SK-N-SH (cell line): ENCODE measurements at regions not wholly inside any gene's neighbourhood (a gene's known extent, or its start where the extent isn't known, plus 50 kb on each side); places are given as distances from the start of the nearest gene placed in this dataset.

ENCODE experiments used
- CTCF ChIA-PET: fragments of 300-600, 350-600 bp; formaldehyde crosslinking; extraction: SDS; loops from one replicate; lab custom pipeline; 2021; lab: Yijun Ruan, JAX
- POLR2A ChIA-PET: fragments of 350-600 bp; sonication (Branson Sonifier 250); formaldehyde crosslinking; extraction: SDS; loops from one replicate; lab custom pipeline; 2020; ENCODE audit warnings: antibody characterized with exemption, inconsistent platforms; lab: Yijun Ruan, JAX
- DNase-seq: peaks from one replicate; pipeline ENCODE4 v3.0.0; 2012
- H2AFZ ChIP-seq: fragments of 200-600 bp; sonication (generic); 2 replicates; pipeline ENCODE4 v1.8.1; 2016; ENCODE audit warnings: antibody characterized with exemption, mild to moderate bottlenecking, low read depth
- H3F3A ChIP-seq: fragments of 200-600 bp; sonication (generic); replicated peaks from 2 replicates; pipeline ENCODE3; 2016; ENCODE audit warnings: antibody characterized with exemption, mild to moderate bottlenecking; ENCODE audit not compliant: insufficient read depth
- H3K27ac ChIP-seq, 2 experiments: fragments of 200-500 bp in 1 of 2; fragments of 200-600 bp in 1 of 2; sonication (Bioruptor generic) in 1 of 2; sonication (generic), shearing (Covaris generic) in 1 of 2; 2 replicates each; pipeline versions ENCODE4 v1.5.1 to v1.6.1; 2014 to 2016; ENCODE audit warnings: low read depth in 2 of 2, inconsistent platforms in 1 of 2, low read length in 1 of 2, mild to moderate bottlenecking in 1 of 2, mixed read lengths in 1 of 2
- H3K27me3 ChIP-seq: fragments of 200-600 bp; sonication (generic), shearing (Covaris generic); 2 replicates; pipeline ENCODE4 v1.6.1; 2016; ENCODE audit warnings: mixed run types; ENCODE audit not compliant: insufficient read depth
- H3K36me3 ChIP-seq, 2 experiments: fragments of 200-500 bp in 1 of 2; fragments of 200-600 bp in 1 of 2; sonication (Bioruptor generic) in 1 of 2; sonication (generic) in 1 of 2; replicated peaks in 1 of 2; 2 replicates each; pipeline versions ENCODE3 to v1.5.1; 2014 to 2016; ENCODE audit warnings: low read length in 1 of 2, mild to moderate bottlenecking in 1 of 2; ENCODE audit not compliant: insufficient read depth in 2 of 2, control insufficient read depth in 1 of 2
- H3K4me1 ChIP-seq, 2 experiments: fragments of 200-500 bp in 1 of 2; fragments of 200-600 bp in 1 of 2; sonication (Bioruptor generic) in 1 of 2; sonication (generic), shearing (Covaris generic) in 1 of 2; 2 replicates each; pipeline versions ENCODE4 v1.5.1 to v1.6.1; 2014 to 2016; ENCODE audit warnings: low read depth in 1 of 2, low read length in 1 of 2, mixed run types in 1 of 2; ENCODE audit not compliant: insufficient read depth in 2 of 2, control insufficient read depth in 1 of 2
- H3K4me2 ChIP-seq: fragments of 200-600 bp; sonication (generic), shearing (Covaris generic); 2 replicates; pipeline ENCODE4 v1.6.1; 2017; ENCODE audit warnings: mixed run types
- H3K4me3 ChIP-seq, 2 experiments: fragments of 200-500 bp in 1 of 2; fragments of 200-600 bp in 1 of 2; sonication (Bioruptor generic) in 1 of 2; sonication (generic), shearing (Covaris generic) in 1 of 2; 2 replicates each; pipeline versions ENCODE4 v1.5.1 to v1.8.1; 2014 to 2016; ENCODE audit warnings: low read depth in 2 of 2, inconsistent platforms in 1 of 2, low read length in 1 of 2, mild to moderate bottlenecking in 1 of 2, mixed read lengths in 1 of 2, moderate library complexity in 1 of 2
- H3K79me2 ChIP-seq: fragments of 200-600 bp; sonication (generic); 2 replicates; pipeline ENCODE4 v1.8.1; 2017; ENCODE audit warnings: mild to moderate bottlenecking; ENCODE audit not compliant: insufficient read depth
- H3K9ac ChIP-seq: fragments of 200-600 bp; sonication (generic); 2 replicates; pipeline ENCODE4 v1.6.1; 2017; ENCODE audit warnings: mixed run types
- H3K9me2 ChIP-seq: fragments of 200-600 bp; sonication (generic); 2 replicates; pipeline ENCODE4 v1.6.1; 2017; ENCODE audit warnings: mixed run types
- H3K9me3 ChIP-seq: fragments of 200-600 bp; sonication (generic); 2 replicates; pipeline ENCODE4 v1.6.1; 2017; ENCODE audit warnings: mixed run types, mild to moderate bottlenecking, moderate library complexity
- H4K20me1 ChIP-seq: fragments of 200-600 bp; sonication (generic); 2 replicates; pipeline ENCODE4 v1.6.1; 2017; ENCODE audit warnings: mild to moderate bottlenecking, mixed run types; ENCODE audit not compliant: insufficient read depth
- EP300 ChIP-seq, 2 experiments: IDR thresholded peaks; 2 replicates each; pipeline versions ENCODE4 v1.4.0 to v1.6.1; 2012; ENCODE audit warnings: borderline replicate concordance in 1 of 2, low read depth in 1 of 2, low read length in 1 of 2
- EZH2phosphoT487 ChIP-seq: fragments of 200-600 bp; sonication (generic); IDR thresholded peaks from 2 replicates; pipeline ENCODE4 v1.6.1; 2017; ENCODE audit warnings: low read depth, mixed run types, mild to moderate bottlenecking, antibody characterized with exemption, moderate library complexity, borderline replicate concordance
- FOSL2 ChIP-seq: IDR thresholded peaks from 2 replicates; pipeline ENCODE4 v1.4.0; 2012; ENCODE audit warnings: low read depth, mild to moderate bottlenecking, moderate library complexity, borderline replicate concordance
- GABPA ChIP-seq: IDR thresholded peaks from 2 replicates; pipeline ENCODE4 v1.4.0; 2012; ENCODE audit warnings: low read depth, mild to moderate bottlenecking
- JUND ChIP-seq: IDR thresholded peaks from 2 replicates; pipeline ENCODE4 v1.4.0; 2012
- MXI1 ChIP-seq: IDR thresholded peaks from 2 replicates; pipeline ENCODE4 v1.6.1; 2012; ENCODE audit warnings: mild to moderate bottlenecking, low read depth, low read length, improper control_type of control experiment
- NFIC ChIP-seq: IDR thresholded peaks from 2 replicates; pipeline ENCODE4 v1.4.0; 2012; ENCODE audit warnings: borderline replicate concordance
- POLR2AphosphoS5 ChIP-seq: IDR thresholded peaks from 2 replicates; pipeline ENCODE4 v1.6.1; 2012; ENCODE audit warnings: low read depth, low read length
- RAD21 ChIP-seq: IDR thresholded peaks from 2 replicates; pipeline ENCODE4 v1.6.1; 2012; ENCODE audit warnings: mild to moderate bottlenecking, low read length
- RCOR1 ChIP-seq: fragments of 150-350 bp; IDR thresholded peaks from 2 replicates; pipeline ENCODE4 v1.6.1; 2017; ENCODE audit warnings: antibody characterized with exemption, low read length
- RFX5 ChIP-seq: IDR thresholded peaks from 2 replicates; pipeline ENCODE4 v1.6.1; 2012; ENCODE audit warnings: mild to moderate bottlenecking, improper control_type of control experiment, low read length
- RXRA ChIP-seq: IDR thresholded peaks from 2 replicates; pipeline ENCODE4 v1.4.0; 2012; ENCODE audit warnings: low read depth, mild to moderate bottlenecking, borderline replicate concordance
- SIN3A ChIP-seq: IDR thresholded peaks from 2 replicates; pipeline ENCODE4 v1.6.1; 2012; ENCODE audit warnings: low read depth, mild to moderate bottlenecking, low read length, moderate library complexity, borderline replicate concordance
- SMC3 ChIP-seq: IDR thresholded peaks from 2 replicates; pipeline ENCODE4 v1.6.1; 2012; ENCODE audit warnings: low read depth, low read length, improper control_type of control experiment
- TAF1 ChIP-seq: IDR thresholded peaks from 2 replicates; pipeline ENCODE4 v1.6.1; 2012; ENCODE audit warnings: low read depth, mild to moderate bottlenecking, low read length, moderate library complexity, borderline replicate concordance
- TCF12 ChIP-seq: IDR thresholded peaks from 2 replicates; pipeline ENCODE4 v1.4.0; 2012
- WGBS: methylation state at CpG from one replicate; pipeline ENCODE4 v1.1.6; 2017; ENCODE audit warnings: low lambda C conversion rate; 5-methylcytosine and 5-hydroxymethylcytosine counted together
- TF ChIP-seq, protein P1 (sequence below): fragments of 200-600 bp; sonication (generic); IDR thresholded peaks from 2 replicates; pipeline ENCODE4 v1.6.1; 2017; ENCODE audit warnings: antibody characterized with exemption, mild to moderate bottlenecking, moderate library complexity
- TF ChIP-seq, protein P2 (sequence below): IDR thresholded peaks from 2 replicates; pipeline ENCODE4; 2012
- TF ChIP-seq, protein P3 (sequence below): IDR thresholded peaks from 2 replicates; pipeline ENCODE4 v1.4.0; 2012; ENCODE audit warnings: low read depth, borderline replicate concordance

DNA sequence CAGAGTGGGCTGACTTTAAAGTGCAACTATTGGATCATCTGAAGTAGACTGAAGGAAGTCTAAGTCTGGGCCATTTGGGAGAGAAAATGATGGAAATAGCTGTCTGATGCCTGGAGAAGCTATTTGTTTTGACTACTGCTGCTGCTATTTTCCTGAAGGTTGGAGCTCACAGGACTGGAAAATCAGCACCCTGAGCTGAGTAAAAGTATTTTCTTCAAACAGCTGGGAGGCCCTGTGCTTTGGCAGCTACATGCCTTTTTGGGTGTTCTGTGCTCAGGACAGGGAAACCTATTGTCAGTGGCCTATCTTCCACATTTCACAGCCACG, 302.6 kb downstream of the ENC1 start:
- H3K4me2 ChIP-seq, result no peak overlapping the region
- no peaks in the 10 kb centered on the region for H3K9me3 ChIP-seq
- no peaks in the 10 kb centered on the region for H3K9me2 ChIP-seq
- H2AFZ ChIP-seq, result no peak overlapping the region
- H3K4me1 ChIP-seq, result peaks cover 0 to 2% of the 10 kb centered on the region in 2 experiments; a peak in 2 of 4 replicates
- CTCF ChIA-PET, result interaction anchor here (1.1 kb wide), 1 partner anchor 23 kb away, joined by 3 read pairs; no protein-coding TSS in a partner anchor
- H3K9ac ChIP-seq, result no peak overlapping the region
- H3K36me3 ChIP-seq, result no peaks in the 10 kb centered on the region
- no peaks in the 10 kb centered on the region for H3K79me2 ChIP-seq
- TF ChIP-seq NFIC, result no peak
- TF ChIP-seq RCOR1, result no peak
- TF ChIP-seq GABPA, result no peak
- TF ChIP-seq TCF12, result no peak
- TF ChIP-seq, protein P1, sequence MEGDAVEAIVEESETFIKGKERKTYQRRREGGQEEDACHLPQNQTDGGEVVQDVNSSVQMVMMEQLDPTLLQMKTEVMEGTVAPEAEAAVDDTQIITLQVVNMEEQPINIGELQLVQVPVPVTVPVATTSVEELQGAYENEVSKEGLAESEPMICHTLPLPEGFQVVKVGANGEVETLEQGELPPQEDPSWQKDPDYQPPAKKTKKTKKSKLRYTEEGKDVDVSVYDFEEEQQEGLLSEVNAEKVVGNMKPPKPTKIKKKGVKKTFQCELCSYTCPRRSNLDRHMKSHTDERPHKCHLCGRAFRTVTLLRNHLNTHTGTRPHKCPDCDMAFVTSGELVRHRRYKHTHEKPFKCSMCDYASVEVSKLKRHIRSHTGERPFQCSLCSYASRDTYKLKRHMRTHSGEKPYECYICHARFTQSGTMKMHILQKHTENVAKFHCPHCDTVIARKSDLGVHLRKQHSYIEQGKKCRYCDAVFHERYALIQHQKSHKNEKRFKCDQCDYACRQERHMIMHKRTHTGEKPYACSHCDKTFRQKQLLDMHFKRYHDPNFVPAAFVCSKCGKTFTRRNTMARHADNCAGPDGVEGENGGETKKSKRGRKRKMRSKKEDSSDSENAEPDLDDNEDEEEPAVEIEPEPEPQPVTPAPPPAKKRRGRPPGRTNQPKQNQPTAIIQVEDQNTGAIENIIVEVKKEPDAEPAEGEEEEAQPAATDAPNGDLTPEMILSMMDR, result no peak
- no peak for TF ChIP-seq RFX5
- TF ChIP-seq POLR2AphosphoS5, result no peak
- no peak for TF ChIP-seq MXI1
- TF ChIP-seq JUND, result no peak
- TF ChIP-seq EP300 (IDR thresholded peaks at IDR 0.05; ENCODE audit: borderline replicate concordance in 1 of 2, low read depth in 1 of 2, low read length in 1 of 2), result no peak
- TF ChIP-seq, protein P2, sequence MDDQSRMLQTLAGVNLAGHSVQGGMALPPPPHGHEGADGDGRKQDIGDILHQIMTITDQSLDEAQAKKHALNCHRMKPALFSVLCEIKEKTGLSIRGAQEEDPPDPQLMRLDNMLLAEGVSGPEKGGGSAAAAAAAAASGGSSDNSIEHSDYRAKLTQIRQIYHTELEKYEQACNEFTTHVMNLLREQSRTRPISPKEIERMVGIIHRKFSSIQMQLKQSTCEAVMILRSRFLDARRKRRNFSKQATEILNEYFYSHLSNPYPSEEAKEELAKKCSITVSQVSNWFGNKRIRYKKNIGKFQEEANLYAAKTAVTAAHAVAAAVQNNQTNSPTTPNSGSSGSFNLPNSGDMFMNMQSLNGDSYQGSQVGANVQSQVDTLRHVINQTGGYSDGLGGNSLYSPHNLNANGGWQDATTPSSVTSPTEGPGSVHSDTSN, result no peak
- no peak for TF ChIP-seq TAF1
- TF ChIP-seq, protein P3, sequence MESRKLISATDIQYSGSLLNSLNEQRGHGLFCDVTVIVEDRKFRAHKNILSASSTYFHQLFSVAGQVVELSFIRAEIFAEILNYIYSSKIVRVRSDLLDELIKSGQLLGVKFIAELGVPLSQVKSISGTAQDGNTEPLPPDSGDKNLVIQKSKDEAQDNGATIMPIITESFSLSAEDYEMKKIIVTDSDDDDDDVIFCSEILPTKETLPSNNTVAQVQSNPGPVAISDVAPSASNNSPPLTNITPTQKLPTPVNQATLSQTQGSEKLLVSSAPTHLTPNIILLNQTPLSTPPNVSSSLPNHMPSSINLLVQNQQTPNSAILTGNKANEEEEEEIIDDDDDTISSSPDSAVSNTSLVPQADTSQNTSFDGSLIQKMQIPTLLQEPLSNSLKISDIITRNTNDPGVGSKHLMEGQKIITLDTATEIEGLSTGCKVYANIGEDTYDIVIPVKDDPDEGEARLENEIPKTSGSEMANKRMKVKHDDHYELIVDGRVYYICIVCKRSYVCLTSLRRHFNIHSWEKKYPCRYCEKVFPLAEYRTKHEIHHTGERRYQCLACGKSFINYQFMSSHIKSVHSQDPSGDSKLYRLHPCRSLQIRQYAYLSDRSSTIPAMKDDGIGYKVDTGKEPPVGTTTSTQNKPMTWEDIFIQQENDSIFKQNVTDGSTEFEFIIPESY, result no peak
- no peak for TF ChIP-seq RAD21
- no peak for TF ChIP-seq FOSL2
- no peak for TF ChIP-seq RXRA
- no peak for TF ChIP-seq EZH2phosphoT487
- TF ChIP-seq SMC3, result no peak
- no peak for TF ChIP-seq SIN3A
- no peaks in the 10 kb centered on the region for H3K27me3 ChIP-seq
- DNase-seq, result no peak
- no peak overlapping the region for H3K27ac ChIP-seq
- no peaks in the 10 kb centered on the region for H4K20me1 ChIP-seq
- H3F3A ChIP-seq, result no peaks in the 10 kb centered on the region
- whole genome bisulfite sequencing, result 100% methylated on average over 1 of the region's 1 CpG
- POLR2A ChIA-PET, result no interaction called here
- H3K4me3 ChIP-seq, result no peak overlapping the region
